WERI-Rb-1 (cell line): ENCODE measurements at regions not wholly inside any gene's neighbourhood (a gene's known extent, or its start where the extent isn't known, plus 50 kb on each side); places are given as distances from the start of the nearest gene placed in this dataset.
A peak's percentile ranks its signal among the peaks of the same experiment; 100 is the strongest.

Source experiments
- DNase-seq: peaks from one replicate; pipeline ENCODE4 v3.0.0-alpha.2; 2020
- H3K27ac ChIP-seq: fragments of 250-450 bp; sonication (Bioruptor Pico); 2 replicates; pipeline ENCODE4 v1.5.1; 2020; ENCODE audit warnings: mild to moderate bottlenecking, moderate library complexity
- H3K27me3 ChIP-seq: fragments of 250-450 bp; sonication (Bioruptor Pico); 2 replicates; pipeline ENCODE4 v1.5.1; 2021; ENCODE audit warnings: mild to moderate bottlenecking, low read depth, moderate library complexity; ENCODE audit not compliant: insufficient read depth, severe bottlenecking
- H3K36me3 ChIP-seq: fragments of 250-450 bp; sonication (Bioruptor Pico); 2 replicates; pipeline ENCODE4 v1.5.1; 2020; ENCODE audit warnings: mild to moderate bottlenecking, moderate library complexity
- H3K4me3 ChIP-seq: 2 replicates; pipeline ENCODE4 v1.5.1; 2011; ENCODE audit warnings: low read depth, mild to moderate bottlenecking, control low read depth, low read length
- H3K9me3 ChIP-seq: fragments of 250-450 bp; sonication (Bioruptor Pico); 2 replicates; pipeline ENCODE4 v1.5.1; 2021; ENCODE audit warnings: mild to moderate bottlenecking, moderate library complexity; ENCODE audit not compliant: severe bottlenecking
- TF ChIP-seq, protein P1 (sequence below): IDR thresholded peaks from 2 replicates; pipeline ENCODE4 v1.5.1; 2011; ENCODE audit warnings: low read depth, mild to moderate bottlenecking, control low read depth, inconsistent platforms, low read length

DNA sequence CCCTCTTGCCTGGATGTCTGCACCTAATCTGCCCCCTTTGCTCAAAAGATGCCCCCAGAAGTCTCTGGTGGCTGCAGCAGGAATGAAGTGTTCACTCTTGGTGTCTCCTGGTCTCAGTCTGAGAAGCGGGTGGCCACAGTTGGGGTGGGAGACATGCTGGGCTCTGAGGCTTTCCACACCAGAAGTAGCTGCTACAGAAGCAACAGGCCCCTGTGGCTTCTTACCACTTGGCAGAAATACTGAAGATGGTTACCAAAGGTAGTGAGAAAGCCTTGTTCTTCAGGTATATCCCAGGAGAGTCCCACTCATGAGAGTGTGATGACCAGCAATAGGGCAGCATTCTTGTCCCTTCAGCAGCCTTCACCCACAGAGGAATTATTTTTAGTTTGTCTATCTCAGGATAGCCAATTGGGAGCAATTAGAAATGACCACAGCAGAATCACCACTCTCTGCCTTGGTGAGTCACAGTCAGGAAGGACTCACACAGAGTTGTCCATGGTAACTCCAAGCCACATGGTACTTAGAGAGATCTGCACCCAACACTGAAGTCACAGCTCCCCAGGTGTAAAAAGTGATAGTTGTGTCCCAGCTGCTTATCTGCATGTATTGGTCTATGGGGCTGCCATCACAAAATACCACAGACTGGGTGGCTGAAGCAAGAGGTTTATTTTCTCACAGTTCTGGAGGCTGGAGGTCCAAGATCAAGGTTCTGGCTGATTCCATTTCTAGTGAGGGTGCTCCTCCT, 169.8 kb upstream of the ID2 start:
- H3K27ac ChIP-seq = no peak overlapping the region
- TF ChIP-seq, protein P1, sequence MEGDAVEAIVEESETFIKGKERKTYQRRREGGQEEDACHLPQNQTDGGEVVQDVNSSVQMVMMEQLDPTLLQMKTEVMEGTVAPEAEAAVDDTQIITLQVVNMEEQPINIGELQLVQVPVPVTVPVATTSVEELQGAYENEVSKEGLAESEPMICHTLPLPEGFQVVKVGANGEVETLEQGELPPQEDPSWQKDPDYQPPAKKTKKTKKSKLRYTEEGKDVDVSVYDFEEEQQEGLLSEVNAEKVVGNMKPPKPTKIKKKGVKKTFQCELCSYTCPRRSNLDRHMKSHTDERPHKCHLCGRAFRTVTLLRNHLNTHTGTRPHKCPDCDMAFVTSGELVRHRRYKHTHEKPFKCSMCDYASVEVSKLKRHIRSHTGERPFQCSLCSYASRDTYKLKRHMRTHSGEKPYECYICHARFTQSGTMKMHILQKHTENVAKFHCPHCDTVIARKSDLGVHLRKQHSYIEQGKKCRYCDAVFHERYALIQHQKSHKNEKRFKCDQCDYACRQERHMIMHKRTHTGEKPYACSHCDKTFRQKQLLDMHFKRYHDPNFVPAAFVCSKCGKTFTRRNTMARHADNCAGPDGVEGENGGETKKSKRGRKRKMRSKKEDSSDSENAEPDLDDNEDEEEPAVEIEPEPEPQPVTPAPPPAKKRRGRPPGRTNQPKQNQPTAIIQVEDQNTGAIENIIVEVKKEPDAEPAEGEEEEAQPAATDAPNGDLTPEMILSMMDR = no peak
- H3K4me3 ChIP-seq = no peak overlapping the region
- no peaks in the 10 kb centered on the region for H3K27me3 ChIP-seq
- no peak for DNase-seq
- peaks cover 10% of the 10 kb centered on the region for H3K9me3 ChIP-seq
- no peaks in the 10 kb centered on the region for H3K36me3 ChIP-seq

DNA sequence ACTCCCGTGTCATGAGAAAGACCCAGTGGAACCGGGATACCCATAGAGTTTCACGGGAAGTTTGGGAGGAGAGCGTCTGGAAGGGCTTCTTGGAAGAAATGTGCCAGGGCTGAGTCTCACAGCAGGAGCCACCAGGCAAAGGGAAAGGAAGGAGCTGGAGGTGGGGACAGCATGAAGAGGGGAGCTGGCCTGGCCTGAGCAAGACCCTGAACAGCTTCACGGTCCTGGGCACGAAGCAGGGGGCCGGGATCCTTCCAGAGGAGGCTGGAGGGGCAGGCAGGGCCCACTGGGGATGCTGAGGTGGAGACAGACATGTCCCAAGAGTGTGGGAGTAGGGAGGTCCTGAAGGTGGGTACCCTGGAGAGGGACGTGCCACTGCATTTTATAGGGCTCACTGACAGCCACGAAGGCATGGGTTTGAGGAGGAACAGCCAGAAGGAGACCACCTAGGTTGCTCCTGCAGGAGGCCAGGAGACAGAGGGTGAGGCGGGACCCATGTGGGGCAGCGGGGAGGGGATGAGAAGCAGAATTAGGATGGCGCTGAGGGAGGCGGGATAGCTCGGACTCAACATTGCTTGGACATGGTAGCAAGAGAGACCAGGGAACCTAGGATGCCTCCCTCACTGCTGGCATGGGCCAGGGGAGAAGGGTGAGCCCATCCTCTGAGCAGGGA, 168.1 kb upstream of the ID2 start:
- H3K27ac ChIP-seq = no peak overlapping the region
- DNase-seq = no peak
- no peaks in the 10 kb centered on the region for H3K36me3 ChIP-seq
- TF ChIP-seq, protein P1 = no peak
- H3K9me3 ChIP-seq = peaks cover 4% of the 10 kb centered on the region
- H3K27me3 ChIP-seq = no peaks in the 10 kb centered on the region
- H3K4me3 ChIP-seq = no peak overlapping the region

DNA sequence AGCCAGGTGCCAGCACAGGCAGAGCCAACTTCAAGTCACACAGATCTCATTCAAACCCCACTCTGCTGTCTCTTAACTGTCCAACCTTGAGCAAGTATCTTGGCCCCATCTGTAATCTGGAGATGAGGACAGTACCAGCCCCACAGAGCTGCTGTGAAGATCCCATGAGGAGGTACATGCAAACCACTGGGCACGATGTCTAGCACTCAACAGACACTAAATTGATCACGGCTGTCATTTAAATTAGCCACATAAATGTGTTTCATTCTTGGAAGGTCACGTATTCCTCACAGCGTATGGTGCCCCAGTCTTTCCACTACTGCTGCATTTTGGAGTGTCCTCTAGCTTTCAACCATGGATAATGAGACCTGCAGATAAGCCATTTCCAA, 167.6 kb upstream of the ID2 start:
- DNase-seq = no peak
- Histone ChIP-seq H3K4me3 (no peak overlapping the region), H3K27me3 (no peaks in the 10 kb centered on the region), H3K9me3 (peaks cover 4% of the 10 kb centered on the region), H3K27ac (no peak overlapping the region), H3K36me3 (no peaks in the 10 kb centered on the region)
- TF ChIP-seq, protein P1 = no peak

DNA sequence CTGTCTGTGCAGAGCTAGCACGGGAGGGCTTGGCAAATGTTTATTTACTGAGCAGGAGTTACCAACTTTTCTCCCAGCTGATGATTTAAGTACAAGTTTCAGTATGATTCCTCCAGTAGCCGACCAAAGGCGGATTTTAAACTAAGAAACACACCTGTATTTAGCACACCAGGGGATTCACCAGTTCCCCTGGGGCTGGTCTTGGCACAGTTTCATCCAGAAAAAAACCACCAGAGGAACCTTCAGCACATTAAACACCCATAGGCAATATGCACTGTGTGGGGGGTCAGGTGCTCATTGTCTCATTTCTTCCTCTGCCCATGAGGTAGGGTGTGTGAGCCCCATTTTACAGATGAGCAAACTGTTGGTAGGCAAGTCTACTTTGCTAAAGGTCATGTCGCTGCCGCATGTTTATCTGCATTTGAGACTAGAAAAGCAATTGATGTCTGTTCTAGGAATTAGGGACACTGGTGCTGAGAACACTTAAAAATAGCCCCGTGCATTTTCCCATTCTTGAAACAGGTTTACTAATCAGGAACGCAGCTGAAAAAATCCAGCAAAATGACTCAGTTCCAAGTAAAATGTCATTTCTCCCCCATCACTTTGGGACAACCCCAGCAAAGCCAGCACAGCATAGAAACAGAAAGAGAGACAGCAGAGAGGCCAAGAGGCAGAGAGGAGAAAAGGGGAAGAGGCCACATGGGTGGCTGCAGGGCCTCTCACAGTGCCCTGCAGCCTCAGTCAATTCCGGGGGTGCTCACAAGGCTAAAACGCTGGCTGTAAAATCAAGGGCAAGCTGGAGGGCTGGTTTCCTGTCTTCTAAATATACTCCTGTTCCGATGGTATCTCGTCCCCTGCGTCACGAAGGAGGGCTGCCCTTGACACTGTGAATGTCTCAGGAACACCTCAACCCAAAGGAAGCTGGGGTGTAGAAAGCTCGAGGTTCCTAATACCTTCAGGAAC, 166.8 kb upstream of the ID2 start:
- H3K27me3 ChIP-seq = no peaks in the 10 kb centered on the region
- H3K36me3 ChIP-seq = no peaks in the 10 kb centered on the region
- H3K27ac ChIP-seq = no peak overlapping the region
- DNase-seq = no peak
- TF ChIP-seq, protein P1 = no peak
- H3K4me3 ChIP-seq = no peak overlapping the region
- no peaks in the 10 kb centered on the region for H3K9me3 ChIP-seq

DNA sequence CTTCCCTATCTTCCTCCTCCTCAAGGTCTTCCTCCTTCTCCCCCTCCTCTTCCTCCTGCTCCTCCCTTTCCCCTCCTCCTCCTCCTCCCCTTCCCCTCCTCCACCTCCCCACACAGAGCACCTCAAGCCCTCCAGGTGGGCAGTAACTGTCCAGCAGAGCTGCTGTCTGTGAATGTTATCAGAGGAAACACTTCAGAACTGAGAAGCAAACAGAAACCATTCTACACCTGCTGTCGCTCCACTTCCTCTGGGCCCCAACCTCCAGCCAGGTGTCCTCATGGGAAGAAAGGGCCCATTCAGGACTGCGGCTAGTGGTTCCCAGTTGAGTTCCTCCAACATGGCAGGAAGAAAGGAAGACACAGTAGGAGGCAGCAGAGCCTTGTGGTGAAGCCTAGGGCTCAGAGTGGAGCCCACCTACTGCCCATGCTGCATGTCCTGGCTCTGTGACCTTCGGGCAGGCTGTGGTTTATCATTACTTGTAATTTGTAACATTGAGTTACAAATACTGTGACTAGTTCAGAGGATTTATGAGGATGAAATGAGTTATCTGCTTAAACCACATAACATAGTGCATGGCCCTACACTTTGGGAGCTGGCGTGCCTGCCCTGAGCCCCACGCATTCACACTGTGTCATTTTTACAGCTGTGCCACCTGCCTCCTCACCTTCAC, 165.9 kb upstream of the ID2 start:
- TF ChIP-seq, protein P1 = peak; percentile 37; the same call in 1 of the 2 replicates
- Histone ChIP-seq H3K36me3 (no peaks in the 10 kb centered on the region), H3K27me3 (no peaks in the 10 kb centered on the region), H3K9me3 (no peaks in the 10 kb centered on the region), H3K4me3 (no peak overlapping the region), H3K27ac (no peak overlapping the region)
- DNase-seq = no peak
